ENCODE measurements at regions not wholly inside any gene's neighbourhood (a gene's known extent, or its start where the extent isn't known, plus 50 kb on each side); places are given as distances from the start of the nearest gene placed in this dataset.

- peaks cover 6% of the 10 kb centered on the region for H3K9me3 Mint-ChIP-seq (ENCODE audit: insufficient read depth)
- H3K36me3 ChIP-seq (replicated peaks in 1 of 2; ENCODE audit: control extremely low read depth in 1 of 2, control insufficient read depth in 1 of 2, extremely low read depth in 1 of 2, insufficient read depth in 2 of 2, low read length in 1 of 2): no peaks in the 10 kb centered on the region
- H3K4me1 ChIP-seq (ENCODE audit: control insufficient read depth in 2 of 2, insufficient read depth in 2 of 2, low read length in 2 of 2): no peaks in the 10 kb centered on the region
- no peak overlapping the region for H3K4me3 Mint-ChIP-seq
- ATAC-seq (ENCODE audit: low read depth): no peak
- H3K79me2 ChIP-seq (ENCODE audit: control insufficient read depth, insufficient read depth, low read length): no peaks in the 10 kb centered on the region
- no peak overlapping the region for H3K4me3 ChIP-seq (ENCODE audit: control extremely low read depth in 1 of 5, extremely low read depth in 1 of 5, insufficient read depth in 1 of 5, low read depth in 2 of 5, low read length in 4 of 5)
- TF ChIP-seq, protein P1, sequence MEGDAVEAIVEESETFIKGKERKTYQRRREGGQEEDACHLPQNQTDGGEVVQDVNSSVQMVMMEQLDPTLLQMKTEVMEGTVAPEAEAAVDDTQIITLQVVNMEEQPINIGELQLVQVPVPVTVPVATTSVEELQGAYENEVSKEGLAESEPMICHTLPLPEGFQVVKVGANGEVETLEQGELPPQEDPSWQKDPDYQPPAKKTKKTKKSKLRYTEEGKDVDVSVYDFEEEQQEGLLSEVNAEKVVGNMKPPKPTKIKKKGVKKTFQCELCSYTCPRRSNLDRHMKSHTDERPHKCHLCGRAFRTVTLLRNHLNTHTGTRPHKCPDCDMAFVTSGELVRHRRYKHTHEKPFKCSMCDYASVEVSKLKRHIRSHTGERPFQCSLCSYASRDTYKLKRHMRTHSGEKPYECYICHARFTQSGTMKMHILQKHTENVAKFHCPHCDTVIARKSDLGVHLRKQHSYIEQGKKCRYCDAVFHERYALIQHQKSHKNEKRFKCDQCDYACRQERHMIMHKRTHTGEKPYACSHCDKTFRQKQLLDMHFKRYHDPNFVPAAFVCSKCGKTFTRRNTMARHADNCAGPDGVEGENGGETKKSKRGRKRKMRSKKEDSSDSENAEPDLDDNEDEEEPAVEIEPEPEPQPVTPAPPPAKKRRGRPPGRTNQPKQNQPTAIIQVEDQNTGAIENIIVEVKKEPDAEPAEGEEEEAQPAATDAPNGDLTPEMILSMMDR (IDR thresholded peaks at IDR 0.05): no peak
- no peak for TF ChIP-seq EZH2 (IDR thresholded peaks at IDR 0.05; ENCODE audit: borderline replicate concordance, insufficient read depth, low read depth, low read length, poor library complexity, severe bottlenecking)
- H3K27ac Mint-ChIP-seq: no peak overlapping the region
- no peak for DNase-seq
- H3K27me3 ChIP-seq (replicated peaks in 1 of 4; ENCODE audit: control extremely low read depth in 1 of 4, control insufficient read depth in 3 of 4, insufficient read depth in 4 of 4, low read length in 3 of 4): no peaks in the 10 kb centered on the region
- H3K4me1 Mint-ChIP-seq: no peaks in the 10 kb centered on the region
- H3K9me3 ChIP-seq (ENCODE audit: control extremely low read depth in 1 of 3, control insufficient read depth in 2 of 3, insufficient read depth in 1 of 3, low read length in 2 of 3): no peaks in the 10 kb centered on the region
- no peak overlapping the region for H2AFZ ChIP-seq (ENCODE audit: insufficient read depth, low read depth, low read length, poor library complexity, severe bottlenecking)
- intact Hi-C loops (cut with micrococcal nuclease): no loop called here
- H3K27me3 Mint-ChIP-seq: no peaks in the 10 kb centered on the region
- CTCF ChIA-PET: no interaction called here
- POLR2A ChIA-PET: no interaction called here
- no peak overlapping the region for H3K27ac ChIP-seq (ENCODE audit: low read length in 2 of 2)
- H4K20me1 ChIP-seq (ENCODE audit: control insufficient read depth, insufficient read depth, low read length, poor library complexity, severe bottlenecking): no peaks in the 10 kb centered on the region
- H3K9ac ChIP-seq (ENCODE audit: low read length): no peak overlapping the region
- 13% methylated on average over 1 of the region's 1 CpG for WGBS (ENCODE audit: insufficient coverage)
- no peak overlapping the region for H3K4me2 ChIP-seq (replicated peaks; ENCODE audit: low read depth, low read length, poor library complexity, severe bottlenecking)
Measured at GRCh38 chr9:11257992-11258391, 645.2 kb upstream of the PTPRD start.

DNA sequence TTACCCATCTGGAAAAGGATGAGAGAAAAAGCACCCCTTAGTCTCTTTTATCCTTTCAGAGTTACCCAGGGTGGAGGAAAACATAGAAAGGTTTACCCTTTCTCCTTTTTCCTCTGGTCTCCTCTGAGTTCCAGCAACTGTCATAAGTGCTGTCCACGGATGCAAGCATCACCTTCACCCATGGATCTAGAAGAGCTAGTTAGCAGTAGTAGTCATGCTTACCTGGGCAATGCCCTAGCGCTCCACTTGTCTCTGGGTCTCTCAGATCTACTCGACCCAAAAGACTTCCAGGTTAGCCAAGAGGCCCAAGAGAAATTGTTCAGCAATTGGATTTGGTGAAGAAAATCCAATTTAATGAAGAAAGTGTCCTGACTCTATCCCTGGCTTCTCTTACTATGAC is 656.2 kb upstream of the PTPRD start:
- Mint-ChIP-seq H3K27ac (no peak overlapping the region), H3K4me1 (no peaks in the 10 kb centered on the region), H3K27me3 (no peaks in the 10 kb centered on the region), H3K4me3 (no peak overlapping the region), H3K9me3 (ENCODE audit: insufficient read depth) (peaks cover 12% of the 10 kb centered on the region)
- 94% methylated on average over 2 of the region's 3 CpGs for whole genome bisulfite sequencing (ENCODE audit: insufficient coverage)
- Histone ChIP-seq H3K9ac (ENCODE audit: low read length) (no peak overlapping the region), H3K4me1 (ENCODE audit: control insufficient read depth in 2 of 2, insufficient read depth in 2 of 2, low read length in 2 of 2) (no peaks in the 10 kb centered on the region), H2AFZ (ENCODE audit: insufficient read depth, low read depth, low read length, poor library complexity, severe bottlenecking) (no peak overlapping the region), H3K79me2 (ENCODE audit: control insufficient read depth, insufficient read depth, low read length) (no peaks in the 10 kb centered on the region), H3K27ac (ENCODE audit: low read length in 2 of 2) (no peak overlapping the region), H3K27me3 (replicated peaks in 1 of 4; ENCODE audit: control extremely low read depth in 1 of 4, control insufficient read depth in 3 of 4, insufficient read depth in 4 of 4, low read length in 3 of 4) (no peaks in the 10 kb centered on the region), H3K9me3 (ENCODE audit: control extremely low read depth in 1 of 3, control insufficient read depth in 2 of 3, insufficient read depth in 1 of 3, low read length in 2 of 3) (peaks cover 0 to 14% (median 3%) of the 10 kb centered on the region in 3 donors), H3K36me3 (replicated peaks in 1 of 2; ENCODE audit: control extremely low read depth in 1 of 2, control insufficient read depth in 1 of 2, extremely low read depth in 1 of 2, insufficient read depth in 2 of 2, low read length in 1 of 2) (no peaks in the 10 kb centered on the region), H4K20me1 (ENCODE audit: control insufficient read depth, insufficient read depth, low read length, poor library complexity, severe bottlenecking) (no peaks in the 10 kb centered on the region), H3K4me3 (ENCODE audit: control extremely low read depth in 1 of 5, extremely low read depth in 1 of 5, insufficient read depth in 1 of 5, low read depth in 2 of 5, low read length in 4 of 5) (no peak overlapping the region), H3K4me2 (replicated peaks; ENCODE audit: low read depth, low read length, poor library complexity, severe bottlenecking) (no peak overlapping the region)
- DNase-seq (no peak), ATAC-seq (ENCODE audit: low read depth) (no peak)
- CTCF ChIA-PET: no interaction called here
- intact Hi-C loops (cut with micrococcal nuclease): no loop called here
- TF ChIP-seq EZH2 (IDR thresholded peaks at IDR 0.05; ENCODE audit: borderline replicate concordance, insufficient read depth, low read depth, low read length, poor library complexity, severe bottlenecking): no peak
- TF ChIP-seq, protein P1 (IDR thresholded peaks at IDR 0.05): no peak
- POLR2A ChIA-PET: no interaction called here

Measured in B cell (primary cell).